Endothelial cell of umbilical vein (primary cell): ENCODE measurements at regions not wholly inside any gene's neighbourhood (a gene's known extent, or its start where the extent isn't known, plus 50 kb on each side); places are given as distances from the start of the nearest gene placed in this dataset.

Source experiments
- BruUV-seq: library from RNA; stranded (reverse); fragments of 400-500 nt; replicated peaks from 2 replicates; lab custom pipeline; 2021; lab: Mats Ljungman, UMichigan
- CTCF ChIA-PET: fragments of 300-600, 350-600 bp; sonication (Branson Sonifier 250); formaldehyde crosslinking; loops from one replicate; lab custom pipeline; 2021; ENCODE audit warnings: antibody characterized with exemption, inconsistent platforms; lab: Charles Lee
- POLR2A ChIA-PET: fragments of 300-600, 350-600 bp; sonication (Branson Sonifier 250); formaldehyde crosslinking; loops from one replicate; lab custom pipeline; 2021; ENCODE audit warnings: antibody characterized with exemption, inconsistent platforms; lab: Charles Lee
- DNase-seq: peaks from one replicate; pipeline ENCODE4 v3.0.0-alpha.2; 2011; ENCODE audit warnings: low read depth, low spot score
- FAIRE-seq: peaks from 2 replicates; lab custom pipeline; 2011; peaks lifted over from hg19 to GRCh38; lab: Jason Lieb, UNC
- H2AFZ ChIP-seq: 2 replicates; pipeline ENCODE4 v1.6.0; 2012; ENCODE audit warnings: low read depth, low read length, control low read depth, inconsistent platforms
- H3K27ac ChIP-seq: 2 replicates; pipeline ENCODE4 v1.5.1; 2011; ENCODE audit warnings: low read depth, mild to moderate bottlenecking, control low read depth, low read length, moderate library complexity; ENCODE audit not compliant: insufficient read depth
- H3K27me3 ChIP-seq, 2 experiments: 2 replicates each; pipeline versions ENCODE4 v1.6.0 to v1.6.1; 2011; ENCODE audit warnings: low read length in 2 of 2, mixed read lengths in 1 of 2; ENCODE audit not compliant: control insufficient read depth in 2 of 2, insufficient read depth in 2 of 2
- H3K36me3 ChIP-seq, 2 experiments: 2 replicates in 1 of 2; 3 replicates in 1 of 2; pipeline ENCODE4 v1.5.1; 2011; ENCODE audit warnings: low read length in 2 of 2, mild to moderate bottlenecking in 1 of 2, moderate library complexity in 1 of 2; ENCODE audit not compliant: control insufficient read depth in 2 of 2, insufficient read depth in 2 of 2; ENCODE audit errors: extremely low read depth in 1 of 2
- H3K4me1 ChIP-seq: 3 replicates; pipeline ENCODE4 v1.5.1; 2011; ENCODE audit warnings: mild to moderate bottlenecking, low read length; ENCODE audit not compliant: control insufficient read depth, insufficient read depth; ENCODE audit errors: extremely low read depth
- H3K4me2 ChIP-seq: 2 replicates; pipeline ENCODE4 v1.6.1; 2011; ENCODE audit warnings: low read length, control low read depth, mixed read lengths; ENCODE audit not compliant: insufficient read depth
- H3K4me3 ChIP-seq, 3 experiments: fragments of 200-600 bp in 1 of 3; sonication (generic), shearing (Covaris generic) in 1 of 3; replicated peaks in 1 of 3; 2 replicates each; pipeline ENCODE4 v1.5.1; 2011 to 2016; ENCODE audit warnings: control low read depth in 3 of 3, low read length in 3 of 3, mild to moderate bottlenecking in 2 of 3, inconsistent platforms in 1 of 3, low read depth in 1 of 3, moderate library complexity in 1 of 3; ENCODE audit not compliant: insufficient read depth in 1 of 3
- H3K79me2 ChIP-seq: 2 replicates; pipeline ENCODE4 v1.6.0; 2012; ENCODE audit warnings: low read length, inconsistent platforms; ENCODE audit not compliant: control insufficient read depth, insufficient read depth
- H3K9ac ChIP-seq: replicated peaks from 2 replicates; pipeline ENCODE3; 2011; ENCODE audit warnings: low read length, control low read depth; ENCODE audit not compliant: insufficient read depth; ENCODE audit errors: extremely low read depth
- H3K9me1 ChIP-seq: replicated peaks from 3 replicates; pipeline ENCODE4 v1.6.0; 2011; ENCODE audit warnings: mild to moderate bottlenecking, low read length; ENCODE audit not compliant: control insufficient read depth, insufficient read depth; ENCODE audit errors: extremely low read depth
- H3K9me3 ChIP-seq: replicated peaks from 2 replicates; pipeline ENCODE4 v1.5.1; 2012; ENCODE audit warnings: low read length, inconsistent platforms; ENCODE audit not compliant: control insufficient read depth, insufficient read depth
- H4K20me1 ChIP-seq: replicated peaks from 2 replicates; pipeline ENCODE3; 2011; ENCODE audit warnings: mild to moderate bottlenecking, low read length; ENCODE audit not compliant: control insufficient read depth, insufficient read depth; ENCODE audit errors: extremely low read depth
- CTCF ChIP-seq, 2 donors: IDR thresholded peaks; 1 replicate in 1 of 2; 2 replicates in 1 of 2; pipeline ENCODE4 v1.5.1; 2011; ENCODE audit warnings: low read length in 2 of 2, mild to moderate bottlenecking in 2 of 2, moderate library complexity in 2 of 2, control low read depth in 1 of 2, inconsistent platforms in 1 of 2, low read depth in 1 of 2; ENCODE audit not compliant: insufficient read depth in 1 of 2; ENCODE audit errors: extremely low read depth in 1 of 2
- EZH2 ChIP-seq: IDR thresholded peaks from 2 replicates; pipeline ENCODE4 v1.6.1; 2012; ENCODE audit warnings: borderline replicate concordance, low read depth, mild to moderate bottlenecking, moderate library complexity, low read length, inconsistent platforms; ENCODE audit not compliant: severe bottlenecking
- FOS ChIP-seq: IDR thresholded peaks from 2 replicates; pipeline ENCODE4 v1.6.1; 2011; ENCODE audit warnings: mild to moderate bottlenecking, low read length, moderate library complexity, borderline replicate concordance; ENCODE audit not compliant: insufficient read depth
- JUN ChIP-seq: IDR thresholded peaks from 2 replicates; pipeline ENCODE4 v1.6.1; 2011; ENCODE audit warnings: borderline replicate concordance, low read depth; ENCODE audit not compliant: insufficient read length, insufficient read depth
- dilution Hi-C: fragments of 300-500 bp; cut with MboI; formaldehyde crosslinking; loops from one replicate; pipeline ENCODE4 v1.15.0; 2019; ENCODE audit warnings: low sequenced_read_pairs; ENCODE audit not compliant: extremely low pct_ligation_motif_present
- intact Hi-C: fragments of 100-400 bp; cut with micrococcal nuclease; formaldehyde crosslinking; loops from one replicate; pipeline ENCODE4 v1.10.0; 2022

GRCh38 chr18:64270121-64270520, 121.2 kb upstream of the LINC00305 start:
- intact Hi-C loops (no loop called here), dilution Hi-C loops (no loop called here)
- Histone ChIP-seq H3K4me3 (no peak overlapping the region), H3K9me3 (no peaks in the 10 kb centered on the region), H3K27ac (no peak overlapping the region), H3K4me1 (no peaks in the 10 kb centered on the region), H3K4me2 (no peak overlapping the region), H4K20me1 (no peaks in the 10 kb centered on the region), H3K9me1 (no peaks in the 10 kb centered on the region), H3K36me3 (no peaks in the 10 kb centered on the region), H3K79me2 (no peaks in the 10 kb centered on the region), H3K27me3 (no peaks in the 10 kb centered on the region), H3K9ac (no peak overlapping the region), H2AFZ (no peak overlapping the region)
- ChIA-PET POLR2A (no interaction called here), CTCF (no interaction called here)
- DNase-seq (no peak), FAIRE-seq (no peak)
- TF ChIP-seq CTCF (IDR thresholded peaks at IDR 0.05; ENCODE audit: extremely low read depth in 1 of 2, insufficient read depth in 1 of 2, low read depth in 1 of 2, low read length in 2 of 2), result no peak
- no TSS peak for BruUV-seq

- Histone ChIP-seq H4K20me1 (no peaks in the 10 kb centered on the region), H3K4me3 (no peak overlapping the region), H3K27me3 (no peaks in the 10 kb centered on the region), H3K9me1 (no peaks in the 10 kb centered on the region), H3K9ac (no peak overlapping the region), H3K4me2 (no peak overlapping the region), H3K79me2 (no peaks in the 10 kb centered on the region), H3K36me3 (no peaks in the 10 kb centered on the region), H3K4me1 (no peaks in the 10 kb centered on the region), H2AFZ (no peak overlapping the region), H3K27ac (no peak overlapping the region), H3K9me3 (no peaks in the 10 kb centered on the region)
- DNase-seq (no peak), FAIRE-seq (no peak)
- intact Hi-C loops, result no loop called here
- CTCF ChIA-PET, result no interaction called here
- no peak for TF ChIP-seq JUN
- TF ChIP-seq EZH2, result no peak
- no peak for TF ChIP-seq FOS
- BruUV-seq, result no TSS peak
- POLR2A ChIA-PET, result no interaction called here
- dilution Hi-C loops, result no loop called here
These were observed 115.3 kb upstream of the LINC00305 start for GRCh38 chr18:64264171-64264570.
